ENCODE measurements at regions not wholly inside any gene's neighbourhood (a gene's known extent, or its start where the extent isn't known, plus 50 kb on each side); places are given as distances from the start of the nearest gene placed in this dataset.
"Not testable (repeated sequence)": the region's sequence is repeated elsewhere in the genome, so short reads cannot be mapped to it uniquely, and the experiment has no call there.

DNA sequence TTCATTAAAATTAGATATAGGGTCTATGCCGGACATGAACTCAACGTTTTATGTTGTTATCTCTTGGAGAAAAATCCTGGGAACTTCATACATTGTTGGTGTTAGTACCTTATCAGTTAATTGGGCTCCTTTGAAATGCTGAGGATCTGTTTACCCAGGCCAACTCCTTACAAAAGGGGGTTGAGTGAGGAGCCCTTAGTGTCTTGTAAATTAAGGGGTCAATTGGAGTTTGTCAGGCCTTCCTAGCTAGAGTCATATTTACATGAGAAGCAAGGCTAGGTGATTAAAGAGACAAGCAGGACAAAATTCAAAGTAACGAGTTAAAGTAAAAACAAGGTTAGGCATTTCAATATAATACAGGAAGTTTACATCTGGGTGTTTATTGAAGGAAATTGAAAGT is 454.1 kb upstream of the ADGRB3 start:
- TF ChIP-seq POLR2AphosphoS5, TAF1, POLR2A (IDR thresholded peaks at IDR 0.05; ENCODE audit: low read depth, low read length): not testable (repeated sequence)

Data from GM12891 (cell line).